GM10266 (cell line): ENCODE measurements at regions not wholly inside any gene's neighbourhood (a gene's known extent, or its start where the extent isn't known, plus 50 kb on each side); places are given as distances from the start of the nearest gene placed in this dataset.

ENCODE experiments used
- DNase-seq: peaks from one replicate; pipeline ENCODE4 v3.0.0; 2012; ENCODE audit errors: extremely low spot score
- CTCF ChIP-seq: IDR thresholded peaks from 2 replicates; pipeline ENCODE4 v1.5.1; 2012; ENCODE audit warnings: mild to moderate bottlenecking, low read depth; ENCODE audit not compliant: control insufficient read depth, insufficient read depth; ENCODE audit errors: missing control alignments

DNA sequence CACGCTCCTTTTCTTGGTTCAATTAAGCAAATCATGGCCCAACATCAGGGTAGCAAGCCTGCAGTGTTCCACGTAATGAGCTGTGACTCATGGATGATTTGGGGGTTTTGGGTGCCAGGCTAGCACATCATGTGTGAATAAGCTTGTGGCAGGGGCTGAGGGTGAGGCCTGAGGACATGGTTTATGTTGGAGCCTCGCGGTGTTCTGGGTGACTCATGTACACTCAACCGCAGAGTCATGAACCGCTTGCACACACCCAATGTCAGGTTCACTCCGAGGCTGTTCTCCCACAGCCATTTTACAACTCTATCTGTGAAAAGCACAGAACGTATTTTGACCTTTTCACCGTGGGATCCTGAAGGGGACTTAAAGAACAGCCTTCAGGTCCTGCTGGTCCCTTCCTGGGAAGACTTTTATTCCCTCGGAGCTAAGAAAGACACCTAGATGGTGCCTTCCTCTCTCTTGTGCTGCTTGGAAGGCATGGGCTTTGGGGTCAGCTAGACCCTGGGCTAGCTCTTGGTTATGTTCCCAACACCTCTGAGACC lies 139.9 kb upstream of the ZEB2 start:
- no peak for TF ChIP-seq CTCF
- no peak for DNase-seq

DNA sequence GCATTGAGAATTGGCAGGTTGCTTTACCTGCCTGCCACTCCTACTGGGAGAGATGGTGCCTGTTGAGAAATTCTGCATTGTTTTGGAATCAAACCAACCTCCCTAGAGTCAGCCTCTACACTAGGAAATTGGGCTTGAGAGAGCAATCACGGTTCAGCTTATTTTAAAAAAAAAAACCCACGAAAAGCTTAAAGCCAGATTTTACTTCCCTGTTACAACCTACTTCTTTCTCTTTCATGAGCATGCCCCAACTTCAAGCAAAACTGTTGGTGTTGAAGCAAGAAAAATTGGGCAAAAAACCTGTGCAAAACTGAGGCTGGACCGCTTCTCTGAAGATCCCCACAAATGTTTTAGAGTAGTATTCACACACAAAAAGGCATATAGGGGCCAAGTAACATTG lies 134.6 kb upstream of the ZEB2 start:
- no peak for DNase-seq
- no peak for TF ChIP-seq CTCF

- no peak for TF ChIP-seq CTCF
- DNase-seq, result no peak
These were observed 131.0 kb upstream of the ZEB2 start for GRCh38 chr2:144650907-144651306.

DNA sequence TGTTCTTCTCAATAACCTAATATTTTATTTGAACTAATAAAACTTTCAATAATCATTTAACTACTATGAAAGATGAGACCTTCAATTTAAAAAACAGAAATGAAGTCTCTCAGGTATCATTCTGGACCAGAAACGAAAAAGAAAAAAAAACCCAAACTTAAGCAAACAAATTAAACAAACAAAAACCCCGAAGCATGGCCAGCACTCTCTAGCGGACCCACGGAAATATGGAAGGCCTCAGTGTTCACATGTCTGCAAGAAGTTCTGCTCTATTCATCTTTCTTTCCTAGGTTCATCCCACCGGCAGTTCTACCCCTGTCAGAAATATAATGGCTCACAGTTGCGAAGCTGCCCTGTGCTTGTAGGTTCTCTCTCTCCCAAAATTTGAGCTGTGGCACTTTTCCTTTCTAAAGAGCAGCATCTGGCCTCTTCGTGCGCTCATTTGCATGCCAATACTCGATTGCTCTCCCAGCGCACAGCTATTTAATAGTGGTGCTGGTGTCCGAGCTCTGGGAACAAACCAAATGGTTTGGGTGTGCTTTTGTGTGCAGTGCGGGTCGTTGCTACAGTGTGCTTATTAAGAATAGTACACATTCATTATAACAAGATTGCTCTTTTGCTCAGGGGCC lies 129.0 kb upstream of the ZEB2 start:
- TF ChIP-seq CTCF, result no peak
- no peak for DNase-seq

DNA sequence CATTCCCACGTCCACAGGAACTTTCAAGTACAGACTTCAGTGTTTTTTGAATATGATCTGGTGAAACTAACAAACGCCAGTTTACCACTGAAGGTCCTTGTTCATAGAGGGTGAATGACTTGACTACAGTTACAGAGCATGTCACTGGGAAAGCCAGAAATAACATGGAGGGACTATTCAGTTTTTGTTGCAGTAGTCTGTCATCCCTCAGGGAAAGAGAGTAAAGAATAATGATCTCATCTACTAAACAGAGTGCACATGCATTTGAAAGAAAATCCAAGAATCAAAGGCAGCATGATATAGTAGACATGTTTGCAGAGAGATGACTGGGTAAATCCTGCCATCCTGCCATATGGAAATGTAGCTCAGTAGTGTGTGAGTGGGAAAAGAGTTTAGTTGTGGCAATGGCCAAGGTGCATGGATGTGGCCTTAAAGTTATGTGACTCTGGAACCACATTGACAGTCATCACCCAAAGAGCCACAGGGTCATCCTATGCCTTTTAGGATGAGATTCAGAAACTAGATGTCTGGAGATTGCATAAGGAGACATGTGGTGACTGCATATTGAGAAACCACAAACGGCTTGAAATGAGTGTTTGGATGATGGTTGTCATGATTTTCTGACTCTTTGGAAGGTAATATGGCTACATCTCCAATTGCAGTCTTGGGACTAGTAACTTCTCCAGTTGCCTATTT lies 125.3 kb upstream of the ZEB2 start:
- no peak for TF ChIP-seq CTCF

DNA sequence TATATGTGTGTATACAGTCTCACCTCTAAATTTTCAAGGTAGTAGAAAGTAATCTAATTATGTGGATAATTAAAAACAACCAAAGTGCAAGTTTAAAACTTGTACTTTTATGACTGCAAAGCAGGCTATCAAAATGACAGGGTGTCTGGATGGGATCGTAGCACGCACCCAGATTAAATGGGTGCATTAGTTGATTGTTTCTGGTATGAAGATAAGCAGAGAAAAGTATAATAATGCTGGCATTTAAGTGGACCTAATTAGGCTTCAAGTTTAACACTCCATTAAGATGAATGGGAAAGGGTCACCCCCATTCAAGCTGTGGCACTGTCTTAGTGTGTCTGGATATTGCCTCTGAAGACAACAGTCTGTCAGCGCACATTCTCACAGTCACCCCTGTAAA lies 124.6 kb upstream of the ZEB2 start:
- TF ChIP-seq CTCF, result no peak
- no peak for DNase-seq

More for the DNA sequence above, 125.3 kb upstream of the ZEB2 start:
- no peak for DNase-seq

DNA sequence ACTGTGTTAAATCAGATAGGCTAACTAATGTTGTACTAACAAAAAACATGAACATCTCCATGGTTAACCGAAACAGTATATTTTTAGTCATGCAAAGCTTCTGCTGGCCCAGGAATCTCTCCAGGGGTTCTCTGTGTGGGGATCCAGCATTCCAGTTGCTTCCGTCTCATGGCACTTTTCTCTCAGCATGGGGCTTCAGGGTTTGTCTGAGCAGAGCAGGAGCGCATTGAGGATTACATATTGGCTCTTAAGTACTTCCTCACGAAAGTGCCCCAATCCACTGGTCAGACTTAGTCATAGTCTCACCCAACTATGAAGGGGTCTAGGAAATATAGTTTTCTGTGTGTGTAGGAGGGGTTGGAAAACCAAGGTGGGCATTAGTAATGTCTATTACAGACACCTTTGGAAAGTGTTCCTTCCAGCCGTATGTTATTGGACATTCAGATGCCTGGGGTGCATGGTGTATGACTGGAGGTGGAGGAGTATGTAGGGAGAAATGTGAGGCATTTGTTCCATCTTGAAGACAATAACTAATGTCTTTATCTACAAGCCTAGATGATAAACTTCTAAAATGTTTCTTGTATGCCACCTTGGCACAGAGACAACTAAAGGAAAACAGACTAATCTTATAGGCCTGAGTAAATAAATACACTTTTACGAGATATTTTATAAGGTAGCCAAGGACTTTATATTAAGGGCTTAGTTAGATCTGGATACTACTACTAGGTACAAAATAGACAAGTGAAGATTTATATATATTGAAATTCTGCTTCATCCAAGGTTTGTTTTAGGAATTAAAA lies 123.8 kb upstream of the ZEB2 start:
- no peak for DNase-seq
- TF ChIP-seq CTCF, result no peak
